ENCODE measurements at regions not wholly inside any gene's neighbourhood (a gene's known extent, or its start where the extent isn't known, plus 50 kb on each side); places are given as distances from the start of the nearest gene placed in this dataset.

GRCh38 chr3:154678041-154678654 is 248.2 kb upstream of the GPR149 start:
- Histone ChIP-seq H3K79me2 (ENCODE audit: insufficient read depth, low read length) (no peaks in the 10 kb centered on the region), H3K36me3 (ENCODE audit: insufficient read depth, low read length) (no peaks in the 10 kb centered on the region), H3K4me1 (ENCODE audit: insufficient read depth, low read length) (no peaks in the 10 kb centered on the region), H3K27ac (ENCODE audit: low read depth, low read length) (no peak overlapping the region), H4K20me1 (ENCODE audit: insufficient read depth, low read length) (no peaks in the 10 kb centered on the region), H3K4me2 (ENCODE audit: insufficient read depth, low read length) (no peak overlapping the region), H3K4me3 (ENCODE audit: insufficient read depth, low read length) (no peak overlapping the region), H3K9me3 (ENCODE audit: low read depth, low read length) (no peaks in the 10 kb centered on the region), H2AFZ (ENCODE audit: low read length) (no peak overlapping the region), H3K27me3 (ENCODE audit: insufficient read depth, low read length) (no peaks in the 10 kb centered on the region)
- TF ChIP-seq CTCF (IDR thresholded peaks at IDR 0.05; ENCODE audit: extremely low read depth, low read depth, low read length) = no peak
- DNase-seq (ENCODE audit: insufficient read length, low spot score, missing footprints) = no peak

- no peak overlapping the region for H3K4me3 ChIP-seq (ENCODE audit: insufficient read depth, low read length)
- H3K4me2 ChIP-seq (ENCODE audit: insufficient read depth, low read length) = no peak overlapping the region
- H3K36me3 ChIP-seq (ENCODE audit: insufficient read depth, low read length) = no peaks in the 10 kb centered on the region
- no peaks in the 10 kb centered on the region for H3K4me1 ChIP-seq (ENCODE audit: insufficient read depth, low read length)
- no peaks in the 10 kb centered on the region for H3K9me3 ChIP-seq (ENCODE audit: low read depth, low read length)
- no peak for DNase-seq (ENCODE audit: insufficient read length, low spot score, missing footprints)
- no peak for TF ChIP-seq CTCF (IDR thresholded peaks at IDR 0.05; ENCODE audit: extremely low read depth, low read depth, low read length)
- no peaks in the 10 kb centered on the region for H4K20me1 ChIP-seq (ENCODE audit: insufficient read depth, low read length)
- no peaks in the 10 kb centered on the region for H3K79me2 ChIP-seq (ENCODE audit: insufficient read depth, low read length)
- no peak overlapping the region for H3K27ac ChIP-seq (ENCODE audit: low read depth, low read length)
- H3K27me3 ChIP-seq (ENCODE audit: insufficient read depth, low read length) = no peaks in the 10 kb centered on the region
- H2AFZ ChIP-seq (ENCODE audit: low read length) = no peak overlapping the region
Observed at GRCh38 chr3:154668835-154669234, 238.8 kb upstream of the GPR149 start.

DNA sequence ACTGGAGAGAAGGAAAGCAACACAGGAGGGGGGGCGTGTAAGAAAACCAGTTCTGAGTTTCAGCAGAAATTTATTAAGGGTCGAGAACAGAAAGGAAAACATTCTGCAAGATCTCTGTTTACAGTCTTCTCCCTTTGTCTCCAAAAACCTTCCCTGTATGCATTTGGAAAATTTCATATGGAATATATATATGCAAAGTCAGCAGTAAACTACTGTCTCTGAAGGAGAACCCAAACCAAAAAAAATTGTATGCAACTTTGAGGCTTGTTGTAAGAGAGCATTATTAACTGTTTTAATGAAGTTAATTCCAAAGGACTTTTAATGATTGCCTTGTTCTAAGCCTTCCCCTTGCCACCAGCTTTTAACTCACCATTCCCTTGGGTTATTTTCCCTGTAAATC is 238.2 kb upstream of the GPR149 start:
- Histone ChIP-seq H3K9me3 (ENCODE audit: low read depth, low read length) (no peaks in the 10 kb centered on the region), H3K27me3 (ENCODE audit: insufficient read depth, low read length) (no peaks in the 10 kb centered on the region), H3K79me2 (ENCODE audit: insufficient read depth, low read length) (no peaks in the 10 kb centered on the region), H3K36me3 (ENCODE audit: insufficient read depth, low read length) (no peaks in the 10 kb centered on the region), H3K4me2 (ENCODE audit: insufficient read depth, low read length) (no peak overlapping the region), H3K27ac (ENCODE audit: low read depth, low read length) (no peak overlapping the region), H3K4me1 (ENCODE audit: insufficient read depth, low read length) (no peaks in the 10 kb centered on the region), H2AFZ (ENCODE audit: low read length) (no peak overlapping the region), H3K4me3 (ENCODE audit: insufficient read depth, low read length) (no peak overlapping the region), H4K20me1 (ENCODE audit: insufficient read depth, low read length) (no peaks in the 10 kb centered on the region)
- TF ChIP-seq CTCF (IDR thresholded peaks at IDR 0.05; ENCODE audit: extremely low read depth, low read depth, low read length) = no peak
- DNase-seq (ENCODE audit: insufficient read length, low spot score, missing footprints) = no peak

- no peak overlapping the region for H3K4me2 ChIP-seq (ENCODE audit: insufficient read depth, low read length)
- no peak for TF ChIP-seq CTCF (IDR thresholded peaks at IDR 0.05; ENCODE audit: extremely low read depth, low read depth, low read length)
- no peaks in the 10 kb centered on the region for H3K4me1 ChIP-seq (ENCODE audit: insufficient read depth, low read length)
- no peak overlapping the region for H3K4me3 ChIP-seq (ENCODE audit: insufficient read depth, low read length)
- no peak overlapping the region for H2AFZ ChIP-seq (ENCODE audit: low read length)
- no peaks in the 10 kb centered on the region for H3K79me2 ChIP-seq (ENCODE audit: insufficient read depth, low read length)
- H4K20me1 ChIP-seq (ENCODE audit: insufficient read depth, low read length) = no peaks in the 10 kb centered on the region
- H3K27ac ChIP-seq (ENCODE audit: low read depth, low read length) = no peak overlapping the region
- no peak for DNase-seq (ENCODE audit: insufficient read length, low spot score, missing footprints)
- no peaks in the 10 kb centered on the region for H3K36me3 ChIP-seq (ENCODE audit: insufficient read depth, low read length)
- H3K27me3 ChIP-seq (ENCODE audit: insufficient read depth, low read length) = no peaks in the 10 kb centered on the region
- no peaks in the 10 kb centered on the region for H3K9me3 ChIP-seq (ENCODE audit: low read depth, low read length)
Observed at GRCh38 chr3:154666542-154666941, 236.6 kb upstream of the GPR149 start.
